NK-92 (cell line): ENCODE measurements at regions not wholly inside any gene's neighbourhood (a gene's known extent, or its start where the extent isn't known, plus 50 kb on each side); places are given as distances from the start of the nearest gene placed in this dataset.

Source experiments
- DNase-seq: peaks from one replicate; lab custom pipeline; 2025; ENCODE audit not compliant: unreplicated experiment; lab: John Stamatoyannopoulos, UW

DNA sequence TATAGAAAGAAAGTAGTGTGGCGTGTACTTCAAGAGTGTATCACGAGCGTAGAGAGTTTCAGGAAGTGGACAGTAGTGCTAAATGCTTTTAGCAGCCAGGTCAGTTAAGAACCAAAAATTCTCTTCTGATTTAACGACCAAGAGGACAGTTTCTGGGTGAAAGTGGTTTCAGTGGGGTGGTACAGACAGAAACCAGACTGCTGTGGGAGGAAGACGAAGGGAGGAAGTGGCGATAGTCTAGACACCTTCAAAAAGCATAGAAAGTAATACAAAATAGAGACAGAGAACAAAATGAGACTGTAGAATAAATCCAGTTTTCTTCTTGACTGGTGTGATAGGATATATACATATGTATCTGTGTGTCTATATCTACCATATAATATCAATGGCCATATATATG is 93.5 kb downstream of the MBL2 start:
- no peak for DNase-seq

DNA sequence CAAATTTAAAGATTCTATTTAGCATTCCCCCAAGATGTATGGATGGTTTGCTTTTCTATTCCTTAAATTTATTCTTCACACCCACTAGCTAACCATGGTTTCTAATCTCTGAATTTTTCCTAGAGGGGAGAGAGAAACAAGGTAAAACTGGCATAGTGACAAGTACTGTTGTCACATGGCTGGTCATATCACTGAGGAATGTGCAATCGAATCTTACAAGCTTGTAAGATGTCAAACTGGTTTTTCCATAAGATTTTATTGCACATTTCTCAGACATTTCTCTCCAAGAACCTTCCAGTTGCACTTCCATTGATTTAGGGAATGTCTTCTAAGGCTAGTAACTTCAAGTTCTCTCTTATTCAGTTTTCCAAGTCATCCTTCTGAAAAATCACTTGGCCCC is 89.8 kb downstream of the MBL2 start:
- DNase-seq: no peak

DNA sequence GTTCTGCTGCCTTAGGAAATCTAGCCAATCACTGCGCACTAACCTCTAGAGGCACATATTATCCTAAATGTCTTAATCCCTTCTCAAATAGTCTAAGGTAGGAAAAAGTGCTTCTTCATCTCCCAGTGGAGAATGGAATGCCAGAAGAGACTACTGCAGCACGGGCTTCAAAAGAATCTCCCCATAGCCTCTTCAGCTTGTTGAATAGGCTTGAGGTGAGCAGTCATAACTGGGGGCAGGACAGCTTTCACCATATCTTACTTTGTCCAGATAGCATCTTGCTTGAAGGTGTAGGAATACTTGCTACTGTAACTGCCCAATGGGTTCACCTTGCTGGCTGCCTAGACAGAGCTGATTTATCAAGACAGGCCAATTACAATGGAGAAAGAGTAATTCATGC is 88.8 kb downstream of the MBL2 start:
- no peak for DNase-seq

DNA sequence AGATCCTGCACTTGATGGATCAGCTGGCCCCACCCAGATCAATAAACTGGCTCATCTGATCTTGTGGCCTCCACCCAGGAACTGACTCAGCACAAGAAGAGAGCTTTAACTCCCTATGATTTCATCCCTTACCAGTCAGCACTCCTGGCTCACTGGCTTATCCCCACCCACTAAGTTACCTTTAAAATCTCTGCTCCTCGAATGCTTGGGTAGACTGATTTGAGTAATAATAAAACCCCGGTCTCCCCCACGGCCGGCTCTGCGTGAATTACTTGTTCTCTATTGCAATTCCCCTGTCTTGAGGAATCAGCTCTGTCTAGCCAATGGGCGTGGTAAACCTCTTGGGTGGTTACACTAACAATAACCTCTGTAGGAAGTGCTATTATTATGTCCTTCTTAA is 83.7 kb downstream of the MBL2 start:
- no peak for DNase-seq

DNA sequence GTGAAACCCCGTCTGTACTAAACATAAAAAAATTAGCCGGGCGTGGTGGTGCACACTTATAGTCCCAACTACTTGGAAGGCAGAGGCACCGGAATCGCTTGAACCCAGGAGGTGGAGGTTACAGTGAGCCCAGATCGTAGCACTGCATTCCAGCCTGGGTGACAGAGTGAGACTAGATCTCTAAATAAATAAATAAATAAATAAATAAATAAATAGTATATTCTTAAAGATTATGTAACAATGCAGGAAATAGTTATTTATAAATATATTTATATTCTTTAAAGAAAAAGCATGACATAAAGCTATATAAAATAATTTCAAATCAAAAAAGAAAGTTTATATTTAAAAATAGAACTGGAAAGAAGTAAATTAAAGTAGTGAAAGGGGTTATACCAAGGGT is 76.4 kb downstream of the MBL2 start:
- DNase-seq: no peak

DNA sequence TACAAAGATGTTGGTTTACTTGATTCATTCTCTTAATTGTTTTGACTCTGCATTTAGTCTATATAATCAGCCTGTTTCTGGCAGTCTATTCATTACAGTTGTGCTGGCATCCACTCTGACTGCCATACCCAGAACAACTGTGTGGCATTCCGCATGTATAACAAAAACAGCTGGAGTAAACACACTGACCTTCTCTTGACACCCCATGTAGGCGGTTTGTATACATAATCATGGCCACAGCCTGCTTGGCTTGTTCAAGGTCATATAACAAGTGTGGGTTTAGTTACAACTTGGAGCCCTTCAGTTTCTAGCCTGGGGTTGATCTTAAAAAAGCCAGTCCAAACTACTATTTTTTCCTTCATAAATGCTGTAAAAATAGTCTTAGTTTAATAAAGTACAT is 70.9 kb downstream of the MBL2 start:
- DNase-seq: no peak

DNA sequence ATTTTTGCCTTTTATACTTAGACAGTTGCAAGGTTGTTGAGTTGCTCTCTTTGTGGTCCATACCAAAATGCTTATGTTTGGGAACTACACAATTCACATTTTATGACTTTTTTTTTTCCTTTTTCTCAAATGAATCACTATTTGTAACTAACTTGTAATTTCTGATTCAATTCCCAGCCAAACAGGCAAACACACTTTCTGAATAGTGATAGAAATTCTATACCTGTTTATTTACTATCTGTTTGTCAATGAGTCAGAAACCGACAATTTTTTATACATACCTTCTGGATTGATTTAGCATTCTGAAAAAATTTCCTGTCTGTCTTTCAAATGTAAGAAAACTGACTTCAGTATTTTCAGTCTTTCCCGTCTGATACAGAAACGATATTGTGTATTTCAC is 69.1 kb downstream of the MBL2 start:
- DNase-seq: no peak

DNA sequence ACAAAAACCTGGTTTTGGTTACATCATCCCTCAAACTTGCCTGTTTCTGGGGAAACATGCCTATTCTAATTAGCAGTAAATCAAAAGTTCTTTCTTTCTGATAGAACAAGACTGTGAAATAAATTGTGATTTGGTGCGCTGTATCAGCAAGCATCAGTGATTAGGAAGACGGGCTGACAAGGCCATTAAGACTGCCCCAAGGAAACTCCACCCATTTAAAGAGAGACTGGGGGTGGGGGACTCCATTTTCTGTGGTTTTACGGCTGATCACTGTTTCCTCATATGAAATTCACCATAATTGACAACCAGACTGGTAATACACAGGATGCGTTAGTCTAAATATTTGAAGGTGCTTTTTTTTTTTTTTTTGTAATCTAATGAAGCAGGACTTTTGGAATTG is 68.7 kb downstream of the MBL2 start:
- DNase-seq: no peak

DNA sequence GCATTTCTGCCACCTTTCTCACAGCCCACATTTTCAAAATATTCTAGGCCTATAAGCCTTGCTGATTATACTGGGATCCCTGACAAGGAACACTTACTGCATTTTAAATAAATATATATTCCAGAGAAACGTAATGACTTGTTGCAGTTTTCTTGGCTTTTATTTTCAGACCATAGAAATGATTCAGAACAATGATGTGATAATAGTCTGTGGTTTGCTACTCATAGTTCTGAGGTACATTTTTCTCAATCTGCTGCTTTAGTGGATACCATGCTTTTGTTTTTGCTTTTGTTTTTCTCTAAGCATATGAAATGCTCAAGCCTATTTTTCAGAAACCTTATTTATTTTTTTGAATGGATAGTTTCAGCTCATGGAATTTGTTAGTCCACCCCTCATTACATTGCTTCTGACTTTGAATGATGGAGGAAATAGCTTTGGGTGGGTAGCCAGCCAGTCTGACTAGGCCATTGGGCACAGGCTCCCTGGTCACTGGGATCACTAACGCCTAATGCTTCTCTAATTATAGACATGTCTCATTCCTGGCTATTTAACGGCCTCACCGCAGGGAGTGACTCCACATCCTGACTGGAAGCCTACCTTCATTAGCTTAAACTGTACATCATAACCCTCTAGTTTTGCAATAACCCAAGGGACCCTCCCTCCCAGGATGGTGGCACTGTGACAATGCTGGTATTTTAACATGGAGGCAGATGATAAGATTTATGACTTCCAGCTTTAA is 66.1 kb downstream of the MBL2 start:
- no peak for DNase-seq
